GM23338 (cell line): ENCODE measurements at regions not wholly inside any gene's neighbourhood (a gene's known extent, or its start where the extent isn't known, plus 50 kb on each side); places are given as distances from the start of the nearest gene placed in this dataset.

Experiments used
- ATAC-seq: fragments of 200-7000 bp; cut with Tn5 transposase; 3 replicates; pipeline ENCODE4 v1.9.1; 2020
- DNase-seq: peaks from one replicate; pipeline ENCODE4 v3.0.0-alpha.2; 2015; ENCODE audit warnings: low spot score
- H2AFZ ChIP-seq: fragments of 200-600 bp; sonication (generic); 2 replicates; pipeline ENCODE4 v1.8.0; 2016; ENCODE audit warnings: antibody characterized with exemption, mild to moderate bottlenecking, moderate library complexity
- H3F3A ChIP-seq: fragments of 200-600 bp; sonication (generic); replicated peaks from 2 replicates; pipeline ENCODE4 v1.8.0; 2017; ENCODE audit warnings: antibody characterized with exemption, mixed run types, low read depth
- H3K27ac ChIP-seq: fragments of 200-600 bp; sonication (generic); 2 replicates; pipeline ENCODE4 v1.6.1; 2016; ENCODE audit warnings: low read depth
- H3K27me3 ChIP-seq: fragments of 200-600 bp; sonication (generic); 2 replicates; pipeline ENCODE4 v1.8.0; 2016; ENCODE audit warnings: mild to moderate bottlenecking, mixed run types, moderate library complexity; ENCODE audit not compliant: insufficient read depth
- H3K36me3 ChIP-seq: fragments of 200-600 bp; sonication (generic); 2 replicates; pipeline ENCODE4 v1.8.0; 2016; ENCODE audit warnings: mild to moderate bottlenecking; ENCODE audit not compliant: insufficient read depth
- H3K4me1 ChIP-seq: fragments of 200-600 bp; sonication (generic); 2 replicates; pipeline ENCODE4 v1.8.0; 2016; ENCODE audit warnings: mild to moderate bottlenecking, moderate library complexity; ENCODE audit not compliant: insufficient read depth
- H3K4me2 ChIP-seq: fragments of 200-600 bp; sonication (generic); 2 replicates; pipeline ENCODE4 v1.7.1; 2017; ENCODE audit warnings: mixed run types
- H3K4me3 ChIP-seq: fragments of 200-600 bp; sonication (generic); 2 replicates; pipeline ENCODE4 v1.6.1; 2016; ENCODE audit warnings: mixed run types
- H3K79me2 ChIP-seq: fragments of 200-600 bp; sonication (generic); replicated peaks from 2 replicates; pipeline ENCODE4 v1.8.0; 2017; ENCODE audit warnings: mild to moderate bottlenecking; ENCODE audit not compliant: insufficient read depth
- H3K9me2 ChIP-seq: fragments of 200-600 bp; sonication (generic); 2 replicates; pipeline ENCODE4 v1.8.0; 2017; ENCODE audit not compliant: insufficient read depth
- H4K20me1 ChIP-seq: fragments of 200-600 bp; sonication (generic); replicated peaks from 2 replicates; pipeline ENCODE4 v1.8.0; 2017; ENCODE audit warnings: mild to moderate bottlenecking; ENCODE audit not compliant: insufficient read depth
- H3K27ac Mint-ChIP-seq: 2 replicates; pipeline ENCODE4 v1.8.0; 2020; ENCODE audit warnings: inconsistent platforms, mild to moderate bottlenecking, moderate library complexity, mixed read lengths
- H3K27me3 Mint-ChIP-seq: 3 replicates; pipeline ENCODE4 v1.8.0; 2022; ENCODE audit warnings: low read depth, mild to moderate bottlenecking, moderate library complexity, mixed read lengths, inconsistent platforms; ENCODE audit not compliant: insufficient read depth, poor library complexity
- H3K36me3 Mint-ChIP-seq: 3 replicates; pipeline ENCODE4 v1.8.0; 2021; ENCODE audit warnings: low read depth, mild to moderate bottlenecking, inconsistent platforms, moderate library complexity, mixed read lengths
- H3K4me1 Mint-ChIP-seq: 3 replicates; pipeline ENCODE4 v1.8.0; 2020; ENCODE audit warnings: mild to moderate bottlenecking, inconsistent platforms, mixed read lengths
- H3K4me3 Mint-ChIP-seq: 3 replicates; pipeline ENCODE4 v1.8.0; 2021; ENCODE audit warnings: moderate library complexity, mild to moderate bottlenecking, inconsistent platforms, mixed read lengths
- H3K9me3 Mint-ChIP-seq: 3 replicates; pipeline ENCODE4 v1.8.0; 2020; ENCODE audit warnings: moderate library complexity, mild to moderate bottlenecking, inconsistent platforms, mixed read lengths
- CREB1 ChIP-seq: fragments of 250-450 bp; sonication (Bioruptor Pico); IDR thresholded peaks from 2 replicates; pipeline ENCODE4 v1.5.0; 2020; ENCODE audit warnings: low read depth, mild to moderate bottlenecking, moderate library complexity
- CTCF ChIP-seq, 2 experiments: fragments of 200-600 bp in 1 of 2; sonication (generic) in 1 of 2; conservative IDR thresholded peaks; 2 replicates each; pipeline versions ENCODE4 v1.5.1 to v1.6.1; 2016 to 2017; ENCODE audit warnings: antibody characterized with exemption in 2 of 2, low read depth in 2 of 2, mild to moderate bottlenecking in 2 of 2, moderate library complexity in 1 of 2
- EZH2 ChIP-seq: fragments of 200-600 bp; sonication (generic); IDR thresholded peaks from one replicate; pipeline ENCODE4 v1.8.0; 2017; ENCODE audit warnings: antibody characterized with exemption, mild to moderate bottlenecking, low read depth; ENCODE audit not compliant: unreplicated experiment
- EZH2phosphoT487 ChIP-seq: fragments of 200-600 bp; sonication (generic); IDR thresholded peaks from one replicate; pipeline ENCODE4 v1.8.1; 2018; ENCODE audit warnings: antibody characterized with exemption; ENCODE audit not compliant: unreplicated experiment
- JUNB ChIP-seq: IDR thresholded peaks from one replicate; pipeline ENCODE4 v1.6.1; 2016; ENCODE audit warnings: antibody characterized with exemption; ENCODE audit not compliant: unreplicated experiment
- NANOG ChIP-seq: IDR thresholded peaks from 2 replicates; pipeline ENCODE4 v1.6.1; 2016; ENCODE audit warnings: antibody characterized with exemption, borderline replicate concordance
- POLR2AphosphoS5 ChIP-seq: IDR thresholded peaks from 2 replicates; pipeline ENCODE4 v1.6.1; 2016; ENCODE audit warnings: antibody characterized with exemption, low read depth
- REST ChIP-seq: IDR thresholded peaks from one replicate; pipeline ENCODE4 v1.6.1; 2018; ENCODE audit warnings: antibody characterized with exemption; ENCODE audit not compliant: unreplicated experiment
- STAT1 ChIP-seq: IDR thresholded peaks from one replicate; pipeline ENCODE4 v1.6.1; 2016; ENCODE audit warnings: antibody characterized with exemption; ENCODE audit not compliant: unreplicated experiment
- ZNF114 ChIP-seq: fragments of 250-450 bp; sonication (Bioruptor Pico); IDR thresholded peaks from 2 replicates; pipeline ENCODE4 v1.5.0; 2020; ENCODE audit warnings: mild to moderate bottlenecking, moderate library complexity
- ZNF331 ChIP-seq: fragments of 250-450 bp; sonication (Bioruptor Pico); IDR thresholded peaks from 2 replicates; pipeline ENCODE4 v1.5.0; 2020; ENCODE audit warnings: low read depth, mild to moderate bottlenecking, moderate library complexity
- TF ChIP-seq, protein P1 (sequence below): IDR thresholded peaks from 2 replicates; pipeline ENCODE4 v1.6.1; 2016; ENCODE audit warnings: antibody characterized with exemption
- TF ChIP-seq, protein P2 (sequence below): fragments of 250-450 bp; sonication (Bioruptor Pico); IDR thresholded peaks from 2 replicates; pipeline ENCODE4 v1.5.0; 2020; ENCODE audit warnings: mild to moderate bottlenecking, moderate library complexity

DNA sequence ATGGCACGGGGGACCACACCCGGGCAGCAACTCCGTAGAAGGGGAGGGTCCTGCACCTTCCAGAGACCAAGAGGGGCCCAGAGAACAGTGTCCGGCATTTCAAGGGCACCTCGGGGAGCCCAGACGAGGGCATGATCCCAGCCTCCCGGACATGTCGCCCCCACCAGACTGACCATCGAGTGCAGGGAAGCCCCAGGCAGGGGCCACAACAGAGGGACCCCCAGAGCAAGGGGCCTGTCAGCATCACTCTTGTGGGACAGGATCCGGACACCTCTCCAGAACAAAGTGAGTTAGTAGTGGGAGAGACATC lies 50.4 kb upstream of the CTDP1 start:
- TF ChIP-seq POLR2AphosphoS5, result no peak
- no peak for TF ChIP-seq REST
- TF ChIP-seq ZNF114 (CRISPR knock-in tag), result no peak
- TF ChIP-seq EZH2phosphoT487, result no peak
- TF ChIP-seq STAT1, result no peak
- TF ChIP-seq NANOG, result no peak
- no peak for TF ChIP-seq EZH2
- TF ChIP-seq ZNF331 (CRISPR knock-in tag), result no peak
- TF ChIP-seq CREB1 (CRISPR knock-in tag), result no peak
- TF ChIP-seq JUNB, result no peak
- no peak for TF ChIP-seq CTCF (conservative IDR thresholded peaks at IDR 0.05; ENCODE audit: low read depth in 2 of 2)
- TF ChIP-seq, protein P1, sequence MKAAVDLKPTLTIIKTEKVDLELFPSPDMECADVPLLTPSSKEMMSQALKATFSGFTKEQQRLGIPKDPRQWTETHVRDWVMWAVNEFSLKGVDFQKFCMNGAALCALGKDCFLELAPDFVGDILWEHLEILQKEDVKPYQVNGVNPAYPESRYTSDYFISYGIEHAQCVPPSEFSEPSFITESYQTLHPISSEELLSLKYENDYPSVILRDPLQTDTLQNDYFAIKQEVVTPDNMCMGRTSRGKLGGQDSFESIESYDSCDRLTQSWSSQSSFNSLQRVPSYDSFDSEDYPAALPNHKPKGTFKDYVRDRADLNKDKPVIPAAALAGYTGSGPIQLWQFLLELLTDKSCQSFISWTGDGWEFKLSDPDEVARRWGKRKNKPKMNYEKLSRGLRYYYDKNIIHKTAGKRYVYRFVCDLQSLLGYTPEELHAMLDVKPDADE, result no peak
- TF ChIP-seq, protein P2, sequence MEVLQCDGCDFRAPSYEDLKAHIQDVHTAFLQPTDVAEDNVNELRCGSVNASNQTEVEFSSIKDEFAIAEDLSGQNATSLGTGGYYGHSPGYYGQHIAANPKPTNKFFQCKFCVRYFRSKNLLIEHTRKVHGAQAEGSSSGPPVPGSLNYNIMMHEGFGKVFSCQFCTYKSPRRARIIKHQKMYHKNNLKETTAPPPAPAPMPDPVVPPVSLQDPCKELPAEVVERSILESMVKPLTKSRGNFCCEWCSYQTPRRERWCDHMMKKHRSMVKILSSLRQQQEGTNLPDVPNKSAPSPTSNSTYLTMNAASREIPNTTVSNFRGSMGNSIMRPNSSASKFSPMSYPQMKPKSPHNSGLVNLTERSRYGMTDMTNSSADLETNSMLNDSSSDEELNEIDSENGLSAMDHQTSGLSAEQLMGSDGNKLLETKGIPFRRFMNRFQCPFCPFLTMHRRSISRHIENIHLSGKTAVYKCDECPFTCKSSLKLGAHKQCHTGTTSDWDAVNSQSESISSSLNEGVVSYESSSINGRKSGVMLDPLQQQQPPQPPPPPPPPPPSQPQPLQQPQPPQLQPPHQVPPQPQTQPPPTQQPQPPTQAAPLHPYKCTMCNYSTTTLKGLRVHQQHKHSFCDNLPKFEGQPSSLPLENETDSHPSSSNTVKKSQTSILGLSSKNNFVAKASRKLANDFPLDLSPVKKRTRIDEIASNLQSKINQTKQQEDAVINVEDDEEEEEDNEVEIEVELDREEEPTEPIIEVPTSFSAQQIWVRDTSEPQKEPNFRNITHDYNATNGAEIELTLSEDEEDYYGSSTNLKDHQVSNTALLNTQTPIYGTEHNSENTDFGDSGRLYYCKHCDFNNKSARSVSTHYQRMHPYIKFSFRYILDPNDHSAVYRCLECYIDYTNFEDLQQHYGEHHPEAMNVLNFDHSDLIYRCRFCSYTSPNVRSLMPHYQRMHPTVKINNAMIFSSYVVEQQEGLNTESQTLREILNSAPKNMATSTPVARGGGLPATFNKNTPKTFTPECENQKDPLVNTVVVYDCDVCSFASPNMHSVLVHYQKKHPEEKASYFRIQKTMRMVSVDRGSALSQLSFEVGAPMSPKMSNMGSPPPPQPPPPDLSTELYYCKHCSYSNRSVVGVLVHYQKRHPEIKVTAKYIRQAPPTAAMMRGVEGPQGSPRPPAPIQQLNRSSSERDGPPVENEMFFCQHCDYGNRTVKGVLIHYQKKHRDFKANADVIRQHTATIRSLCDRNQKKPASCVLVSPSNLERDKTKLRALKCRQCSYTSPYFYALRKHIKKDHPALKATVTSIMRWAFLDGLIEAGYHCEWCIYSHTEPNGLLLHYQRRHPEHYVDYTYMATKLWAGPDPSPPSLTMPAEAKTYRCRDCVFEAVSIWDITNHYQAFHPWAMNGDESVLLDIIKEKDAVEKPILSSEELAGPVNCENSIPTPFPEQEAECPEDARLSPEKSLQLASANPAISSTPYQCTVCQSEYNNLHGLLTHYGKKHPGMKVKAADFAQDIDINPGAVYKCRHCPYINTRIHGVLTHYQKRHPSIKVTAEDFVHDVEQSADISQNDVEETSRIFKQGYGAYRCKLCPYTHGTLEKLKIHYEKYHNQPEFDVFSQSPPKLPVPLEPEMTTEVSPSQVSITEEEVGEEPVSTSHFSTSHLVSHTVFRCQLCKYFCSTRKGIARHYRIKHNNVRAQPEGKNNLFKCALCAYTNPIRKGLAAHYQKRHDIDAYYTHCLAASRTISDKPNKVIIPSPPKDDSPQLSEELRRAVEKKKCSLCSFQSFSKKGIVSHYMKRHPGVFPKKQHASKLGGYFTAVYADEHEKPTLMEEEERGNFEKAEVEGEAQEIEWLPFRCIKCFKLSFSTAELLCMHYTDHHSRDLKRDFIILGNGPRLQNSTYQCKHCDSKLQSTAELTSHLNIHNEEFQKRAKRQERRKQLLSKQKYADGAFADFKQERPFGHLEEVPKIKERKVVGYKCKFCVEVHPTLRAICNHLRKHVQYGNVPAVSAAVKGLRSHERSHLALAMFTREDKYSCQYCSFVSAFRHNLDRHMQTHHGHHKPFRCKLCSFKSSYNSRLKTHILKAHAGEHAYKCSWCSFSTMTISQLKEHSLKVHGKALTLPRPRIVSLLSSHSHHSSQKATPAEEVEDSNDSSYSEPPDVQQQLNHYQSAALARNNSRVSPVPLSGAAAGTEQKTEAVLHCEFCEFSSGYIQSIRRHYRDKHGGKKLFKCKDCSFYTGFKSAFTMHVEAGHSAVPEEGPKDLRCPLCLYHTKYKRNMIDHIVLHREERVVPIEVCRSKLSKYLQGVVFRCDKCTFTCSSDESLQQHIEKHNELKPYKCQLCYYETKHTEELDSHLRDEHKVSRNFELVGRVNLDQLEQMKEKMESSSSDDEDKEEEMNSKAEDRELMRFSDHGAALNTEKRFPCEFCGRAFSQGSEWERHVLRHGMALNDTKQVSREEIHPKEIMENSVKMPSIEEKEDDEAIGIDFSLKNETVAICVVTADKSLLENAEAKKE (CRISPR knock-in tag), result no peak
- peaks cover 11% of the 10 kb centered on the region for H3K9me3 Mint-ChIP-seq
- no peak overlapping the region for H3K27ac Mint-ChIP-seq
- Histone ChIP-seq H3K9me2 (no peaks in the 10 kb centered on the region), H3K79me2 (no peaks in the 10 kb centered on the region), H2AFZ (no peak overlapping the region), H3K27me3 (no peaks in the 10 kb centered on the region), H3K27ac (no peak overlapping the region), H3K4me3 (no peak overlapping the region), H4K20me1 (no peaks in the 10 kb centered on the region), H3F3A (no peaks in the 10 kb centered on the region), H3K4me2 (no peak overlapping the region), H3K36me3 (no peaks in the 10 kb centered on the region), H3K4me1 (no peaks in the 10 kb centered on the region)
- ATAC-seq, result no peak
- H3K4me3 Mint-ChIP-seq, result no peak overlapping the region
- no peaks in the 10 kb centered on the region; the same call in 2 of the 3 replicates for H3K4me1 Mint-ChIP-seq
- DNase-seq, result no peak
- H3K27me3 Mint-ChIP-seq, result peaks cover 12% of the 10 kb centered on the region
- peaks cover 9% of the 10 kb centered on the region for H3K36me3 Mint-ChIP-seq
